T-helper 9 cell (primary cell): ENCODE measurements at regions not wholly inside any gene's neighbourhood (a gene's known extent, or its start where the extent isn't known, plus 50 kb on each side); places are given as distances from the start of the nearest gene placed in this dataset.

Source experiments
- DNase-seq: peaks from one replicate; pipeline ENCODE4 v3.0.0-alpha.2; 2020

GRCh38 chr6:166771701-166772100, 144.7 kb upstream of the RPS6KA2 start:
- DNase-seq = no peak

- DNase-seq = no peak
These were observed 143.4 kb upstream of the RPS6KA2 start for GRCh38 chr6:166770216-166771116.

GRCh38 chr6:166769648-166770047, 142.6 kb upstream of the RPS6KA2 start:
- DNase-seq = no peak

GRCh38 chr6:166768761-166769160, 141.7 kb upstream of the RPS6KA2 start:
- DNase-seq = no peak

GRCh38 chr6:166767230-166767629, 140.2 kb upstream of the RPS6KA2 start:
- DNase-seq = no peak

- DNase-seq = no peak
These were observed 139.7 kb upstream of the RPS6KA2 start for GRCh38 chr6:166766769-166767168.

GRCh38 chr6:166765234-166765541, 138.1 kb upstream of the RPS6KA2 start:
- DNase-seq = no peak

GRCh38 chr6:166764473-166765233, 137.6 kb upstream of the RPS6KA2 start:
- no peak for DNase-seq

GRCh38 chr6:166763606-166764472, 136.8 kb upstream of the RPS6KA2 start:
- DNase-seq = no peak

- DNase-seq = no peak
These were observed 134.8 kb upstream of the RPS6KA2 start for GRCh38 chr6:166761801-166762200.

- DNase-seq = peak; percentile 33
These were observed 133.2 kb upstream of the RPS6KA2 start for GRCh38 chr6:166760288-166760687.

GRCh38 chr6:166758136-166758704, 131.2 kb upstream of the RPS6KA2 start:
- no peak for DNase-seq

GRCh38 chr6:166757232-166758135, 130.4 kb upstream of the RPS6KA2 start:
- DNase-seq = no peak

- DNase-seq = no peak
These were observed 127.4 kb upstream of the RPS6KA2 start for GRCh38 chr6:166754218-166755030.

GRCh38 chr6:166752928-166753721, 126.1 kb upstream of the RPS6KA2 start:
- no peak for DNase-seq

- DNase-seq = no peak
These were observed 125.0 kb upstream of the RPS6KA2 start for GRCh38 chr6:166752097-166752496.

- no peak for DNase-seq
These were observed 124.1 kb upstream of the RPS6KA2 start for GRCh38 chr6:166751051-166751595.

- no peak for DNase-seq
These were observed 123.2 kb upstream of the RPS6KA2 start for GRCh38 chr6:166750108-166750793.

GRCh38 chr6:166749666-166750065, 122.6 kb upstream of the RPS6KA2 start:
- no peak for DNase-seq
